WTC11 (cell line): ENCODE measurements at regions not wholly inside any gene's neighbourhood (a gene's known extent, or its start where the extent isn't known, plus 50 kb on each side); places are given as distances from the start of the nearest gene placed in this dataset.

ENCODE experiments used
- ATAC-seq: fragments of 200-7000 bp; cut with Tn5 transposase; 2 replicates; pipeline ENCODE4 v1.10.0; 2021; ENCODE audit warnings: mild to moderate bottlenecking, moderate library complexity
- CTCF ChIA-PET: fragments of 300-600 bp; sonication (Branson Sonifier 250); formaldehyde crosslinking; loops from one replicate; lab custom pipeline; 2021; ENCODE audit warnings: antibody characterized with exemption; lab: Charles Lee
- POLR2A ChIA-PET: fragments of 350-600 bp; sonication (Branson Sonifier 250); formaldehyde crosslinking; loops from one replicate; lab custom pipeline; 2021; ENCODE audit warnings: antibody characterized with exemption; lab: Charles Lee
- DNase-seq: peaks from one replicate; pipeline ENCODE4 v3.0.0; 2021; ENCODE audit warnings: low spot score
- H3K27ac Mint-ChIP-seq: 2 replicates; pipeline ENCODE4 v1.8.0; 2021; ENCODE audit warnings: mixed read lengths
- H3K27me3 Mint-ChIP-seq: 2 replicates; pipeline ENCODE4 v1.8.0; 2021; ENCODE audit warnings: low read depth, mild to moderate bottlenecking, moderate library complexity, mixed read lengths
- H3K36me3 Mint-ChIP-seq: 2 replicates; pipeline ENCODE4 v1.8.0; 2021; ENCODE audit warnings: mixed read lengths
- H3K4me1 Mint-ChIP-seq: 2 replicates; pipeline ENCODE4 v1.8.0; 2022; ENCODE audit warnings: mixed read lengths
- H3K4me3 Mint-ChIP-seq: 2 replicates; pipeline ENCODE4 v1.8.0; 2021; ENCODE audit warnings: mild to moderate bottlenecking, moderate library complexity, mixed read lengths
- H3K9me3 Mint-ChIP-seq: 2 replicates; pipeline ENCODE4 v1.8.0; 2021; ENCODE audit warnings: mixed read lengths
- ARID4B ChIP-seq: sonication (generic); formaldehyde crosslinking; IDR thresholded peaks from 2 replicates; pipeline ENCODE4 v1.8.0; 2023; ENCODE audit warnings: missing genetic modification reagents, mild to moderate bottlenecking, borderline replicate concordance
- CBFB ChIP-seq: sonication (generic); formaldehyde crosslinking; IDR thresholded peaks from 2 replicates; pipeline ENCODE4 v1.8.1; 2022; ENCODE audit warnings: mild to moderate bottlenecking, low read depth, missing genetic modification reagents
- CDX4 ChIP-seq: fragments of 250-450 bp; sonication (Bioruptor Pico); IDR thresholded peaks from 2 replicates; pipeline ENCODE4 v1.9.0; 2021; ENCODE audit warnings: moderate library complexity, mild to moderate bottlenecking, inconsistent platforms, borderline replicate concordance
- E2F5 ChIP-seq: sonication (generic); formaldehyde crosslinking; IDR thresholded peaks from 2 replicates; pipeline ENCODE4 v1.8.1; 2022; ENCODE audit warnings: mild to moderate bottlenecking, moderate library complexity, missing genetic modification reagents
- ELF4 ChIP-seq: sonication (generic); formaldehyde crosslinking; IDR thresholded peaks from 2 replicates; pipeline ENCODE4 v1.8.1; 2022; ENCODE audit warnings: low read depth, mild to moderate bottlenecking, moderate library complexity, missing genetic modification reagents
- ETV6 ChIP-seq: sonication (generic); formaldehyde crosslinking; IDR thresholded peaks from 2 replicates; pipeline ENCODE4 v1.8.1; 2022; ENCODE audit warnings: mild to moderate bottlenecking, missing genetic modification reagents
- GRHL2 ChIP-seq: fragments of 250-450 bp; sonication (Bioruptor Pico); IDR thresholded peaks from 2 replicates; pipeline ENCODE4 v1.8.0; 2022; ENCODE audit warnings: mild to moderate bottlenecking, moderate library complexity; ENCODE audit not compliant: insufficient replicate concordance, severe bottlenecking
- GTF2I ChIP-seq: fragments of 250-450 bp; sonication (Bioruptor Pico); conservative IDR thresholded peaks from 2 replicates; pipeline ENCODE4 v1.4.0; 2021; ENCODE audit warnings: mild to moderate bottlenecking
- KAT7 ChIP-seq: sonication (generic); formaldehyde crosslinking; IDR thresholded peaks from 2 replicates; pipeline ENCODE4 v1.8.1; 2023; ENCODE audit warnings: missing genetic modification reagents, mild to moderate bottlenecking, borderline replicate concordance
- MAX ChIP-seq: sonication (generic); formaldehyde crosslinking; IDR thresholded peaks from 2 replicates; pipeline ENCODE4 v1.8.0; 2022; ENCODE audit warnings: mild to moderate bottlenecking, missing genetic modification reagents
- MYBL2 ChIP-seq: sonication (generic); formaldehyde crosslinking; IDR thresholded peaks from 2 replicates; pipeline ENCODE4 v1.8.1; 2023; ENCODE audit warnings: mild to moderate bottlenecking, moderate library complexity, missing genetic modification reagents
- NR1H2 ChIP-seq: sonication (generic); formaldehyde crosslinking; IDR thresholded peaks from 2 replicates; pipeline ENCODE4 v1.9.0; 2021; ENCODE audit warnings: mild to moderate bottlenecking, moderate library complexity, missing genetic modification reagents
- USF2 ChIP-seq: sonication (generic); formaldehyde crosslinking; IDR thresholded peaks from 2 replicates; pipeline ENCODE4 v1.8.1; 2023; ENCODE audit warnings: mild to moderate bottlenecking, missing genetic modification reagents, moderate library complexity
- ZNF121 ChIP-seq: sonication (generic); formaldehyde crosslinking; IDR thresholded peaks from 2 replicates; pipeline ENCODE4 v1.8.0; 2023; ENCODE audit warnings: missing genetic modification reagents
- ZNF138 ChIP-seq: sonication (generic); formaldehyde crosslinking; conservative IDR thresholded peaks from 2 replicates; pipeline ENCODE4 v1.8.1; 2022; ENCODE audit warnings: mild to moderate bottlenecking, moderate library complexity, missing genetic modification reagents
- ZNF232 ChIP-seq: sonication (generic); formaldehyde crosslinking; IDR thresholded peaks from 2 replicates; pipeline ENCODE4 v1.8.0; 2022; ENCODE audit warnings: mild to moderate bottlenecking, missing genetic modification reagents
- ZNF416 ChIP-seq: fragments of 250-450 bp; sonication (Bioruptor Pico); IDR thresholded peaks from 2 replicates; pipeline ENCODE4 v1.9.0; 2021; ENCODE audit warnings: mild to moderate bottlenecking, inconsistent platforms
- TF ChIP-seq, protein P1 (sequence below): sonication (generic); formaldehyde crosslinking; IDR thresholded peaks from 2 replicates; pipeline ENCODE4 v1.8.1; 2023; ENCODE audit warnings: mild to moderate bottlenecking, missing genetic modification reagents
- TF ChIP-seq, protein P2 (sequence below): fragments of 250-450 bp; sonication (Bioruptor Pico); IDR thresholded peaks from 2 replicates; pipeline ENCODE4 v1.9.0; 2021; ENCODE audit warnings: mild to moderate bottlenecking

DNA sequence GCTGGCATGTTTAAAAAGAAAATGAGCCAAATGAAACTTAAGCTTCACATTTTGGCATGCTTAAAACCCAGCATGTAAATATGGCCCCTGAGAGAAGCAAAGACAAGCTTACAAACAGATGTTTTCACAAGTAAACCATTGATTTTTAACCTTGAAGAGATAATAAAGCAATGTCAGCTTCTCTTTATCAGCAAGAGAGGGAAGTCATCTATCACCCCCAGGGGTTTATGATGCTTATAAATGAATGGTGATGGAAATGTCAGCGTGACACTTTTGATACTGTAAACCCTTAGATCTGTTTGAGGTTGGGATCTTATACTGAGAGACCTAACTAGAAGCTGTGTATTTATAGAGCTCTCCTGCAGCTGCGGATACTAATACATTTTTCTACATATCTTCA is 471.3 kb downstream of the PLA2G4A start:
- no peaks in the 10 kb centered on the region for H3K27me3 Mint-ChIP-seq
- ChIA-PET POLR2A (no interaction called here), CTCF (no interaction called here)
- ATAC-seq (no peak), DNase-seq (no peak)
- H3K4me3 Mint-ChIP-seq: no peak overlapping the region
- H3K36me3 Mint-ChIP-seq: no peaks in the 10 kb centered on the region
- no peak overlapping the region for H3K27ac Mint-ChIP-seq
- H3K9me3 Mint-ChIP-seq: peaks cover 6% of the 10 kb centered on the region
- no peak for TF ChIP-seq ZNF416 (CRISPR knock-in tag)
- TF ChIP-seq CBFB (CRISPR knock-in tag): no peak
- TF ChIP-seq E2F5: no peak
- no peak for TF ChIP-seq ARID4B (CRISPR knock-in tag)
- no peak for TF ChIP-seq ZNF138
- no peak for TF ChIP-seq USF2 (CRISPR knock-in tag)
- TF ChIP-seq NR1H2 (CRISPR knock-in tag): no peak
- no peak for TF ChIP-seq MAX (CRISPR knock-in tag)
- TF ChIP-seq, protein P1, sequence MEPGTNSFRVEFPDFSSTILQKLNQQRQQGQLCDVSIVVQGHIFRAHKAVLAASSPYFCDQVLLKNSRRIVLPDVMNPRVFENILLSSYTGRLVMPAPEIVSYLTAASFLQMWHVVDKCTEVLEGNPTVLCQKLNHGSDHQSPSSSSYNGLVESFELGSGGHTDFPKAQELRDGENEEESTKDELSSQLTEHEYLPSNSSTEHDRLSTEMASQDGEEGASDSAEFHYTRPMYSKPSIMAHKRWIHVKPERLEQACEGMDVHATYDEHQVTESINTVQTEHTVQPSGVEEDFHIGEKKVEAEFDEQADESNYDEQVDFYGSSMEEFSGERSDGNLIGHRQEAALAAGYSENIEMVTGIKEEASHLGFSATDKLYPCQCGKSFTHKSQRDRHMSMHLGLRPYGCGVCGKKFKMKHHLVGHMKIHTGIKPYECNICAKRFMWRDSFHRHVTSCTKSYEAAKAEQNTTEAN (CRISPR knock-in tag): no peak
- TF ChIP-seq, all 79 proteins: peak for 0
- peaks cover 5% of the 10 kb centered on the region for H3K4me1 Mint-ChIP-seq

DNA sequence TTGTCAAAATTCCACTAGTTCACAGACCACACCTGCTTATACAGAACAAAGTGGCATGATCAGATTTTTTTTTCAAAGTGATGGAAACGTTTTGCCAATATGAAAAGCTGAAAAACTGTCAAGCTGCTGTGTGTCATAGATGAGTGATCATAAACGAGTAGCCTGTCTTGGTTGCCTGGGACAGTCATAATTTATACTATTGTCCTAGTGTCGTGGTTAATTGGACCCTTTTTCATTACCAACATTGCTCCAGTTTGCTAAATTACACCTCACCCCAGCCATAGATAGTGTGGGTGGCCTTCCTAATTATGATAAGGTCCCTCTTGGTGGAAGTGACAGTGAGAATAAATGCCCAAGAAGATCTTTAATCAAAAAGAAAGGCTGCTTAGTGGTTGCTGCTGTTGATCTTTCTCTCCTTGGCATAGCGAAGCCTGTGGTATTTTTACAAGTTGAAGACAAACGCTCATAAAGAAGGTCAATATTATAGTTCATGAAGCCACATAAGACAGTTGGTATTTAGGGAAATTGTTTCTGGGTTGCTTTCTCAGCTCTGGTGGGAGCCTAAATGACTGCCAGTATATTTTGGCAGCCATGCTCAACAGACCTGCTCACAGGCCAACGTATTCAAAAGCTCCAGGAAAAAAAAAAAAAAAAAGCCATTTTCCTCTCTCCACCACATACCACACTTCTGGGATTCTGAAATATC is 478.1 kb downstream of the PLA2G4A start:
- Mint-ChIP-seq H3K27ac (no peak overlapping the region), H3K4me1 (no peaks in the 10 kb centered on the region), H3K36me3 (no peaks in the 10 kb centered on the region), H3K9me3 (peaks cover 9% of the 10 kb centered on the region), H3K4me3 (no peak overlapping the region), H3K27me3 (no peaks in the 10 kb centered on the region)
- POLR2A ChIA-PET: interaction anchor here (0.6 kb wide), 1 partner anchor 1395 kb away, joined by 3 read pairs; no protein-coding TSS in a partner anchor
- CTCF ChIA-PET: interaction anchor here (0.7 kb wide), 1 partner anchor 183 kb away, joined by 3 read pairs; no protein-coding TSS in a partner anchor
- ATAC-seq: no peak
- DNase-seq: no peak
- TF ChIP-seq GRHL2 (CRISPR knock-in tag): no peak
- no peak for TF ChIP-seq ETV6 (CRISPR knock-in tag)
- no peak for TF ChIP-seq MYBL2 (CRISPR knock-in tag)
- no peak for TF ChIP-seq ZNF232 (CRISPR knock-in tag)
- TF ChIP-seq USF2 (CRISPR knock-in tag): no peak
- TF ChIP-seq ELF4 (CRISPR knock-in tag): no peak
- TF ChIP-seq CBFB (CRISPR knock-in tag): no peak
- no peak for TF ChIP-seq ZNF138
- TF ChIP-seq, protein P2, sequence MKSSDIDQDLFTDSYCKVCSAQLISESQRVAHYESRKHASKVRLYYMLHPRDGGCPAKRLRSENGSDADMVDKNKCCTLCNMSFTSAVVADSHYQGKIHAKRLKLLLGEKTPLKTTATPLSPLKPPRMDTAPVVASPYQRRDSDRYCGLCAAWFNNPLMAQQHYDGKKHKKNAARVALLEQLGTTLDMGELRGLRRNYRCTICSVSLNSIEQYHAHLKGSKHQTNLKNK (CRISPR knock-in tag): no peak
- no peak for TF ChIP-seq KAT7 (CRISPR knock-in tag)
- no peak for TF ChIP-seq ZNF121
- TF ChIP-seq CDX4 (CRISPR knock-in tag): no peak
- TF ChIP-seq GTF2I (CRISPR knock-in tag): no peak
- no peak for TF ChIP-seq ARID4B (CRISPR knock-in tag)
